DMS153 (cell line): ENCODE measurements at regions not wholly inside any gene's neighbourhood (a gene's known extent, or its start where the extent isn't known, plus 50 kb on each side); places are given as distances from the start of the nearest gene placed in this dataset.
"Not testable (repeated sequence)": the region's sequence is repeated elsewhere in the genome, so short reads cannot be mapped to it uniquely, and the experiment has no call there.

Source experiments
- DNase-seq: peaks from one replicate; lab custom pipeline; 2025; lab: John Stamatoyannopoulos, UW

- DNase-seq, result not testable (repeated sequence)
Measured at GRCh38 chr1:147348592-147348991, 106.1 kb downstream of the CHD1L start.

- no peak for DNase-seq
Measured at GRCh38 chr1:147349533-147349932, 107.0 kb downstream of the CHD1L start.

- DNase-seq, result no peak
Measured at GRCh38 chr1:147351140-147351835, 108.8 kb downstream of the CHD1L start.

GRCh38 chr1:147377263-147378246, 135.1 kb downstream of the CHD1L start:
- no peak for DNase-seq

- DNase-seq, result no peak
Measured at GRCh38 chr1:147379889-147380288, 137.4 kb downstream of the CHD1L start.

GRCh38 chr1:147384804-147385203, 142.3 kb downstream of the CHD1L start:
- no peak for DNase-seq

- no peak for DNase-seq
Measured at GRCh38 chr1:147388969-147389368, 146.5 kb downstream of the CHD1L start.

GRCh38 chr1:147389532-147390184, 147.2 kb downstream of the CHD1L start:
- peak; percentile 61 for DNase-seq

- no peak for DNase-seq
Measured at GRCh38 chr1:147390185-147390542, 147.7 kb downstream of the CHD1L start.

GRCh38 chr1:147391114-147391513, 148.6 kb downstream of the CHD1L start:
- DNase-seq, result no peak

GRCh38 chr1:147402326-147403045, 138.8 kb upstream of the BCL9 start:
- DNase-seq, result peak; percentile 71

- DNase-seq, result not testable (repeated sequence)
Measured at GRCh38 chr1:147404344-147404743, 137.0 kb upstream of the BCL9 start.

- DNase-seq, result no peak
Measured at GRCh38 chr1:147409886-147410285, 131.4 kb upstream of the BCL9 start.

- DNase-seq, result no peak
Measured at GRCh38 chr1:147413110-147413605, 128.1 kb upstream of the BCL9 start.

GRCh38 chr1:147414505-147415163, 126.7 kb upstream of the BCL9 start:
- DNase-seq, result no peak

- no peak for DNase-seq
Measured at GRCh38 chr1:147417024-147417423, 124.3 kb upstream of the BCL9 start.

- peak; percentile 22 for DNase-seq
Measured at GRCh38 chr1:147423100-147423827, 118.0 kb upstream of the BCL9 start.

GRCh38 chr1:147434921-147435320, 106.4 kb upstream of the BCL9 start:
- DNase-seq, result no peak

- DNase-seq, result no peak
Measured at GRCh38 chr1:147444381-147444780, 96.9 kb upstream of the BCL9 start.

- no peak for DNase-seq
Measured at GRCh38 chr1:147451628-147452027, 89.7 kb upstream of the BCL9 start.

- no peak for DNase-seq
Measured at GRCh38 chr1:147452809-147453208, 88.5 kb upstream of the BCL9 start.
